Keratinocyte (primary cell): ENCODE measurements at regions not wholly inside any gene's neighbourhood (a gene's known extent, or its start where the extent isn't known, plus 50 kb on each side); places are given as distances from the start of the nearest gene placed in this dataset.

Experiments
- DNase-seq: peaks from one replicate; pipeline ENCODE4 v3.0.0-alpha.2; 2011; ENCODE audit warnings: low read depth, missing footprints, low spot score
- FAIRE-seq: peaks from 2 replicates; lab custom pipeline; 2011; peaks lifted over from hg19 to GRCh38; lab: Jason Lieb, UNC
- H2AFZ ChIP-seq: 2 replicates; pipeline ENCODE4 v1.6.0; 2012; ENCODE audit warnings: low read length, control low read depth, inconsistent platforms; ENCODE audit not compliant: control insufficient read depth
- H3K27ac ChIP-seq: 2 replicates; pipeline ENCODE4 v1.5.1; 2011; ENCODE audit warnings: low read length; ENCODE audit not compliant: control insufficient read depth, insufficient read depth
- H3K27me3 ChIP-seq: 3 replicates; pipeline ENCODE4 v1.6.0; 2011; ENCODE audit warnings: low read length; ENCODE audit not compliant: control insufficient read depth, insufficient read depth; ENCODE audit errors: extremely low read depth
- H3K36me3 ChIP-seq, 2 experiments: 2 replicates in 1 of 2; 3 replicates in 1 of 2; pipeline ENCODE4 v1.5.1; 2011; ENCODE audit warnings: low read length in 2 of 2, mild to moderate bottlenecking in 1 of 2; ENCODE audit not compliant: control insufficient read depth in 2 of 2, insufficient read depth in 2 of 2; ENCODE audit errors: extremely low read depth in 1 of 2
- H3K4me1 ChIP-seq: 3 replicates; pipeline ENCODE4 v1.5.1; 2011; ENCODE audit warnings: low read length; ENCODE audit not compliant: control insufficient read depth, insufficient read depth; ENCODE audit errors: extremely low read depth
- H3K4me2 ChIP-seq: 3 replicates; pipeline ENCODE4 v1.6.0; 2011; ENCODE audit warnings: low read depth, low read length; ENCODE audit not compliant: control insufficient read depth, insufficient read depth; ENCODE audit errors: extremely low read depth
- H3K4me3 ChIP-seq, 3 experiments: fragments of 200-600 bp in 1 of 3; sonication (generic) in 1 of 3; 2 replicates in 2 of 3; 3 replicates in 1 of 3; pipeline ENCODE4 v1.5.1; 2011 to 2016; ENCODE audit warnings: low read length in 3 of 3, mild to moderate bottlenecking in 3 of 3, control low read depth in 2 of 3, inconsistent platforms in 1 of 3, low read depth in 1 of 3, mixed read lengths in 1 of 3, mixed run types in 1 of 3, moderate library complexity in 1 of 3; ENCODE audit not compliant: control insufficient read depth in 2 of 3, insufficient read depth in 2 of 3; ENCODE audit errors: extremely low read depth in 1 of 3
- H3K79me2 ChIP-seq: 2 replicates; pipeline ENCODE4 v1.6.0; 2012; ENCODE audit warnings: low read length; ENCODE audit not compliant: control insufficient read depth, insufficient read depth
- H3K9ac ChIP-seq: 3 replicates; pipeline ENCODE4 v1.6.0; 2011; ENCODE audit warnings: low read length; ENCODE audit not compliant: control insufficient read depth, insufficient read depth; ENCODE audit errors: extremely low read depth
- H3K9me1 ChIP-seq: 3 replicates; pipeline ENCODE4 v1.6.0; 2011; ENCODE audit warnings: low read length; ENCODE audit not compliant: control insufficient read depth, insufficient read depth; ENCODE audit errors: extremely low read depth
- H3K9me3 ChIP-seq: 2 replicates; pipeline ENCODE4 v1.5.1; 2012; ENCODE audit warnings: low read depth, low read length; ENCODE audit not compliant: control insufficient read depth
- H4K20me1 ChIP-seq: 3 replicates; pipeline ENCODE4 v1.6.0; 2011; ENCODE audit warnings: low read length; ENCODE audit not compliant: control insufficient read depth, insufficient read depth; ENCODE audit errors: extremely low read depth
- CTCF ChIP-seq, 3 experiments: IDR thresholded peaks in 1 of 3; conservative IDR thresholded peaks in 1 of 3; optimal IDR thresholded peaks in 1 of 3; 2 replicates in 2 of 3; 3 replicates in 1 of 3; pipeline versions ENCODE3 to v1.5.1; 2011; ENCODE audit warnings: low read length in 3 of 3, mild to moderate bottlenecking in 3 of 3, moderate library complexity in 2 of 3, control low read depth in 1 of 3, inconsistent platforms in 1 of 3; ENCODE audit not compliant: insufficient read depth in 2 of 3; ENCODE audit errors: extremely low read depth in 1 of 3
- EZH2 ChIP-seq: IDR thresholded peaks from one replicate; pipeline ENCODE4 v1.6.1; 2012; ENCODE audit warnings: inconsistent platforms, mild to moderate bottlenecking, low read length, moderate library complexity
- dilution Hi-C: fragments of 300-500 bp; cut with MboI; formaldehyde crosslinking; loops from one replicate; pipeline ENCODE4 v1.7.0; 2020; ENCODE audit warnings: low sequenced_read_pairs; ENCODE audit not compliant: extremely low pct_ligation_motif_present

DNA sequence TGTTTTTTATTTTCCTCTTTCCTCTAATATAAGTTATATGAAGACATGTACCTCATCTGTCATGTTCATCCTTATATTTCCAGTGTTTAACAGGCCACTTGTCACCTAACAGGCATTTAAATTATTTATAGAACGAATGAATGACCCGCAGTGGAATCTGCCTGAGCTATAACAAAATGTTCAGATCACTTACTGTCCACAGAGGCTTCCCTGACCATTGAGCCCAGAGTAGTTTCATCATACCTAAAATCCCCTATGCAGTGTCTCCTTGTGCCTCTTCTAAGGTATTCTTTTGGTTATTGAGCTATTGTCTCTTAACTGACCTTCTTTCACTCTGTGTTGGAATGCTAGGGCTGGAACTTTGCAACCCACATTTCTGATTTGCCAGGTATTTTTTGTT, 748.5 kb downstream of the NTRK3 start:
- dilution Hi-C loops, result no loop called here
- no peaks in the 10 kb centered on the region for H4K20me1 ChIP-seq
- no peak overlapping the region for H3K27ac ChIP-seq
- no peak overlapping the region for H3K4me2 ChIP-seq
- no peaks in the 10 kb centered on the region for H3K4me1 ChIP-seq
- TF ChIP-seq CTCF (optimal IDR thresholded peaks at IDR 0.05 in 1 of 3, IDR thresholded peaks at IDR 0.05 in 1 of 3, conservative IDR thresholded peaks at IDR 0.05 in 1 of 3; ENCODE audit: extremely low read depth in 1 of 3, insufficient read depth in 2 of 3, low read length in 3 of 3) (no peak), EZH2 (no peak)
- DNase-seq (no peak), FAIRE-seq (no peak)
- no peaks in the 10 kb centered on the region for H3K9me3 ChIP-seq
- H3K9ac ChIP-seq, result no peak overlapping the region
- H3K9me1 ChIP-seq, result no peaks in the 10 kb centered on the region
- H3K4me3 ChIP-seq, result no peak overlapping the region
- H3K36me3 ChIP-seq, result no peaks in the 10 kb centered on the region
- H3K79me2 ChIP-seq, result no peaks in the 10 kb centered on the region
- no peaks in the 10 kb centered on the region for H3K27me3 ChIP-seq
- no peak overlapping the region for H2AFZ ChIP-seq

- H3K9me1 ChIP-seq, result no peaks in the 10 kb centered on the region
- H3K4me3 ChIP-seq, result no peak overlapping the region
- H3K36me3 ChIP-seq, result no peaks in the 10 kb centered on the region
- no peaks in the 10 kb centered on the region for H3K9me3 ChIP-seq
- no peak overlapping the region for H3K4me2 ChIP-seq
- no peak overlapping the region for H3K27ac ChIP-seq
- H4K20me1 ChIP-seq, result no peaks in the 10 kb centered on the region
- H3K4me1 ChIP-seq, result no peaks in the 10 kb centered on the region
- TF ChIP-seq EZH2 (no peak), CTCF (optimal IDR thresholded peaks at IDR 0.05 in 1 of 3, IDR thresholded peaks at IDR 0.05 in 1 of 3, conservative IDR thresholded peaks at IDR 0.05 in 1 of 3; ENCODE audit: extremely low read depth in 1 of 3, insufficient read depth in 2 of 3, low read length in 3 of 3) (no peak)
- H2AFZ ChIP-seq, result no peak overlapping the region
- FAIRE-seq (no peak), DNase-seq (no peak)
- no peaks in the 10 kb centered on the region for H3K27me3 ChIP-seq
- dilution Hi-C loops, result no loop called here
- H3K9ac ChIP-seq, result no peak overlapping the region
- no peaks in the 10 kb centered on the region for H3K79me2 ChIP-seq
Measured at GRCh38 chr15:87502173-87502572, 754.4 kb downstream of the NTRK3 start.
